HG02588 (cell line): ENCODE measurements at regions not wholly inside any gene's neighbourhood (a gene's known extent, or its start where the extent isn't known, plus 50 kb on each side); places are given as distances from the start of the nearest gene placed in this dataset.
A peak's percentile ranks its signal among the peaks of the same experiment; 100 is the strongest.
"Not testable (repeated sequence)": the region's sequence is repeated elsewhere in the genome, so short reads cannot be mapped to it uniquely, and the experiment has no call there.

Experiments used
- ATAC-seq: cut with Tn5 transposase; IDR thresholded peaks from one replicate; pipeline ENCODE4 v1.9.1; 2021; ENCODE audit warnings: mild to moderate bottlenecking, moderate library complexity; ENCODE audit not compliant: unreplicated experiment

- ATAC-seq, result no peak
Measured at GRCh38 chr4:116702949-116703348, 382.4 kb downstream of the TRAM1L1 start.

- ATAC-seq, result no peak
Measured at GRCh38 chr4:116688536-116688935, 396.8 kb downstream of the TRAM1L1 start.

GRCh38 chr4:116668190-116668589 lies 417.2 kb downstream of the TRAM1L1 start:
- no peak for ATAC-seq

GRCh38 chr4:116665716-116666115 lies 419.7 kb downstream of the TRAM1L1 start:
- no peak for ATAC-seq

GRCh38 chr4:116664198-116664597 lies 421.2 kb downstream of the TRAM1L1 start:
- no peak for ATAC-seq

- ATAC-seq, result no peak
Measured at GRCh38 chr4:116639070-116639577, 446.3 kb downstream of the TRAM1L1 start.

- ATAC-seq, result no peak
Measured at GRCh38 chr4:116638592-116638991, 446.8 kb downstream of the TRAM1L1 start.

- ATAC-seq, result peak; percentile 95
Measured at GRCh38 chr4:116636917-116637316, 448.5 kb downstream of the TRAM1L1 start.

- ATAC-seq, result no peak
Measured at GRCh38 chr4:116632269-116632668, 453.1 kb downstream of the TRAM1L1 start.

GRCh38 chr4:116628598-116628997 lies 456.8 kb downstream of the TRAM1L1 start:
- no peak for ATAC-seq

GRCh38 chr4:116627545-116627944 lies 457.8 kb downstream of the TRAM1L1 start:
- no peak for ATAC-seq

GRCh38 chr4:116619508-116619907 lies 465.9 kb downstream of the TRAM1L1 start:
- ATAC-seq, result not testable (repeated sequence)

GRCh38 chr4:116618638-116619037 lies 466.7 kb downstream of the TRAM1L1 start:
- no peak for ATAC-seq

GRCh38 chr4:116603096-116603495 lies 482.3 kb downstream of the TRAM1L1 start:
- ATAC-seq, result no peak

- no peak for ATAC-seq
Measured at GRCh38 chr4:116599859-116600258, 485.5 kb downstream of the TRAM1L1 start.

GRCh38 chr4:116598980-116599789 lies 486.2 kb downstream of the TRAM1L1 start:
- no peak for ATAC-seq

- no peak for ATAC-seq
Measured at GRCh38 chr4:116598155-116598979, 487.0 kb downstream of the TRAM1L1 start.

GRCh38 chr4:116590648-116591047 lies 494.7 kb downstream of the TRAM1L1 start:
- no peak for ATAC-seq

GRCh38 chr4:116588783-116589182 lies 496.6 kb downstream of the TRAM1L1 start:
- ATAC-seq, result no peak

GRCh38 chr4:116585246-116585645 lies 500.1 kb downstream of the TRAM1L1 start:
- no peak for ATAC-seq

GRCh38 chr4:116577321-116577720 lies 508.1 kb downstream of the TRAM1L1 start:
- ATAC-seq, result no peak

GRCh38 chr4:116573540-116573939 lies 511.8 kb downstream of the TRAM1L1 start:
- no peak for ATAC-seq
